PC-9 (cell line): ENCODE measurements at regions not wholly inside any gene's neighbourhood (a gene's known extent, or its start where the extent isn't known, plus 50 kb on each side); places are given as distances from the start of the nearest gene placed in this dataset.

ENCODE experiments used
- CTCF ChIP-seq: fragments of 200-600 bp; sonication (generic); conservative IDR thresholded peaks from 2 replicates; pipeline ENCODE4 v1.6.1; 2017; ENCODE audit warnings: mixed run types, antibody characterized with exemption, mild to moderate bottlenecking, moderate library complexity
- EZH2 ChIP-seq: fragments of 200-600 bp; sonication (generic); IDR thresholded peaks from 2 replicates; pipeline ENCODE4 v1.8.0; 2017; ENCODE audit warnings: antibody characterized with exemption, low read depth

GRCh38 chr4:143025081-143025704 is 159.5 kb upstream of the USP38 start:
- TF ChIP-seq CTCF (peak; percentile 35), EZH2 (no peak)
